WI38 (cell line): ENCODE measurements at regions not wholly inside any gene's neighbourhood (a gene's known extent, or its start where the extent isn't known, plus 50 kb on each side); places are given as distances from the start of the nearest gene placed in this dataset.

Experiments
- H3K4me3 ChIP-seq: 2 replicates; pipeline ENCODE4 v1.5.1; 2011; ENCODE audit warnings: low read depth, mild to moderate bottlenecking, control low read depth, low read length
- TF ChIP-seq, protein P1 (sequence below): IDR thresholded peaks from 2 replicates; pipeline ENCODE4 v1.5.1; 2012; ENCODE audit warnings: low read depth, mild to moderate bottlenecking, control low read depth, low read length

DNA sequence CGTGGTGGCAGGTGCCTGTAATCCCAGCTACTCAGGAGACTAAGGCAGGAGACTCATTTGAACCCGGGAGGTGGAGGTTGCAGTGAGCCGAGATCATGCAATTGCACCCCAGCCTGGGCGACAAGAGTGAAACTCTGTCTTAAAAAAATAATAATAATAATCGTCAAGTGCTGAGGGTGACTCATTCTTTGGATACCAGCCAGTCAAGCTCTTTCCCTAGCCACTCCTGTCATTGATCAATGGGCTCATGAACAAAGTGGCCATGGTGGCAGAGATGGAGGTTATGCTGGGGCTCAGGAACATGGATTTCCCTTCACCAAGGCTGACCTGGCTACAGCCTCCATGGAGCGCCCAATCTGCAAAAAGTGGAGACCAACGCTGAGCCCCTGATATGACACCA lies 94.5 kb upstream of the HAAO start:
- TF ChIP-seq, protein P1, sequence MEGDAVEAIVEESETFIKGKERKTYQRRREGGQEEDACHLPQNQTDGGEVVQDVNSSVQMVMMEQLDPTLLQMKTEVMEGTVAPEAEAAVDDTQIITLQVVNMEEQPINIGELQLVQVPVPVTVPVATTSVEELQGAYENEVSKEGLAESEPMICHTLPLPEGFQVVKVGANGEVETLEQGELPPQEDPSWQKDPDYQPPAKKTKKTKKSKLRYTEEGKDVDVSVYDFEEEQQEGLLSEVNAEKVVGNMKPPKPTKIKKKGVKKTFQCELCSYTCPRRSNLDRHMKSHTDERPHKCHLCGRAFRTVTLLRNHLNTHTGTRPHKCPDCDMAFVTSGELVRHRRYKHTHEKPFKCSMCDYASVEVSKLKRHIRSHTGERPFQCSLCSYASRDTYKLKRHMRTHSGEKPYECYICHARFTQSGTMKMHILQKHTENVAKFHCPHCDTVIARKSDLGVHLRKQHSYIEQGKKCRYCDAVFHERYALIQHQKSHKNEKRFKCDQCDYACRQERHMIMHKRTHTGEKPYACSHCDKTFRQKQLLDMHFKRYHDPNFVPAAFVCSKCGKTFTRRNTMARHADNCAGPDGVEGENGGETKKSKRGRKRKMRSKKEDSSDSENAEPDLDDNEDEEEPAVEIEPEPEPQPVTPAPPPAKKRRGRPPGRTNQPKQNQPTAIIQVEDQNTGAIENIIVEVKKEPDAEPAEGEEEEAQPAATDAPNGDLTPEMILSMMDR = no peak
- no peak overlapping the region for H3K4me3 ChIP-seq

DNA sequence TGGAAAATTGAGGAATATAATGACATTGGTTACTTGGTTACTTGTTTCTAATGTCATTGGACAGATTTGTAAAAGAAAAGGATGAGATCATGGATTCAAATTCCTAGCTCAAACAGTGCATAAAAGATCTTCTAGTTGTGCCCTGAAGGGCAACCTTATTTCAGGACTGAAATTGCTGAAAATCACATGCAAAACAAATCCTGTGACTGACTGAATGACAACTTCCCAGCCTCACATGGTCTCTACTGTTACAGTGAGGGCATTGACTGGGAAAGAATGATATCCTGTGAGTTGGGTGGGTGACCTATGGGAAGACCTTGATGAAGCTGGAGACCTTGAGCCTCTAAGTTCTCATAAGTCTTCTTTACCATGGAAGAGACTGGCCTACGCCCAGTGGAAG lies 90.4 kb upstream of the HAAO start:
- TF ChIP-seq, protein P1 = no peak
- H3K4me3 ChIP-seq = no peak overlapping the region

DNA sequence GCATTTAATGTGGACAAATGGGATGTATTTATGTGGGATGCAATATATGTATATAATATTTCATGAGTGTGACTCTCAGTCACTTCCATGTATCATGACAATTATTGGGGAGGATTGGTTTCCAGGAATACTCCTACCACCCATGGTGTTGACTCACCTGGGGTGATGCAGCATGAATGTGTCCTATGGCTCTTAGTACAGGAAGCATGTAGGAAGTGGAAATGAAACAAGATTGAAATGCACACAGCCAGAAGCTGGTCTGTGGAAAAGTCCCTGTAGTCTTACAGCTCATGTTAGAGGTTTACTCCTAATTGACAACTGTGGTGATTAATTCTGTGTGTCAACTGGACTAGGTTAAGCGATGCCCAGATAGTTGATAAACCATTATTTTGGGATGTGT lies 89.3 kb upstream of the HAAO start:
- H3K4me3 ChIP-seq = no peak overlapping the region
- TF ChIP-seq, protein P1 = no peak

DNA sequence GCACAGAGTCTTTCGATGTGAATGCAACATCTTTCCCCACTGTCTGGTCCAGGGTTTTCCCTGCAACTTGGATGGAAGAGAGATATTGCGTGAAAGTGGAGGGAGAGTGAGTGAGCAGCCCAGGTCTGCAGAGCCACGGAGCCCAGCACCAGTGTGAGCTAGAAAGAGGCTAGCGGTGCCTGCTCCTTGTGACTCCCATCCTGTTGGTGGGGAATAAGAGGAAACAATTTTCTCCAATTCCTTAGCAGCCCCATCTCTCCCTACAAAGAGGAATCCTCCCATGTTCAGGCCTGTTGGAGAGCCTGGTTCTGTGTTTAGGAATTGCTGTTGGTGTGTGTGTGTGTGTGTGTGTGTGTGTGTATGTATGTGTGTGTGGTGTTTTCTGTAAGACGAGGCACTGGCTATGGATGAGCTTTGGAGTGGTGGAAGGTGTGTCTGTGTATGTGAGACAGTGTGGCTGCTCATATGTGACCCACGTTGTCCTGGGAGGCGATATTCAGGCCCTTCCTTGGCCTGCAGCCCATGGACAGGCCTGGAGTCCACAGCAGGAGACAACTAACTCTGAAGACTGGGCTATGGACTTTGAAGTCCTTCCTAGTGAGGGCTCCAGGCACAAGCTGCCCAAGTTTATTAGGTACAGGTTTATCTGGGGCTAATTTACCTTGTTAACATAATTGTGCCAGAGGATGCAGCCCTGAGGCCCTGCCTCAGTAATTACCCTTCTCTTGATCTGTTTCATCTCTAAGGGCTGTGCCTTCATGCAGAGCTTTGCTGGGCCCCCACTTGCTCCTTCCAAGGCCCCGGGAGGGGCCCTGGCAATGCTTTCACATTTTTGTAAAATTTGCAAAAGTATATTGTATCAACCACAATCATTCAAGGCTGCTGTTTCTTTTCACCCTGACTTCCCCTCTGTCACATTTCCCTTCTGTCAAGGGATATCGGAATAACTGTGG lies 88.6 kb upstream of the HAAO start:
- TF ChIP-seq, protein P1 = no peak

GRCh38 chr2:42879913-42880737 lies 87.7 kb upstream of the HAAO start:
- TF ChIP-seq, protein P1 = no peak

More for the DNA sequence above, 88.6 kb upstream of the HAAO start:
- H3K4me3 ChIP-seq = no peak overlapping the region

DNA sequence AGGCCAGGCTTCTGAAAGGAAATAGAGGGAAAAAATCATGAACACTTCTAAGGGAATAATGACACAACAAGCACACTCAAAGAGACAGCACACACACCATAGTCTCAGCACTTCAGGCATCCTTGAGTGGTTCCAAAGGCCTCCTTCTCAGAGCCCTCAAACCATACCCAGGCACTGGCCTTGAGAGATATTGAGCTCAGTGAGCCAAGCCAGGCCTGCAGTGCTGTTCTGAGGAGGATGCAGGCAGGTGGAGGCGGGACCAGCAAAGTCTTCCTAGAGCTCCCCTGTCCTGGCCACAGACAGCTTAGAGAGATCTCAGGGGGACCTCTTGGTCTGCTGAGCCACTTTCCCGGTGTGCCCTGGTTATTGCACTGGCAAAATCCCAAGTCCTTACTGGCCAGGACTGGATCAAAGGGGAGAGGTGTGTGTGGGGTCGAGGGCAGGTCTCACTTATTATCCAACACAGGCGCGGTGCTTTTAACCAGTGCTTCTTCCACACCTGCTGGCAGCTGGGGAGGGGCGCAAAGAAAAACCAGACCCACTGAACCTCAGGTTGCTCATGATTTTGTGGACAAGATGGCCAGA lies 86.8 kb upstream of the HAAO start:
- no peak overlapping the region for H3K4me3 ChIP-seq
- TF ChIP-seq, protein P1 = no peak

More at GRCh38 chr2:42879913-42880737, 87.7 kb upstream of the HAAO start:
- H3K4me3 ChIP-seq = no peak overlapping the region

DNA sequence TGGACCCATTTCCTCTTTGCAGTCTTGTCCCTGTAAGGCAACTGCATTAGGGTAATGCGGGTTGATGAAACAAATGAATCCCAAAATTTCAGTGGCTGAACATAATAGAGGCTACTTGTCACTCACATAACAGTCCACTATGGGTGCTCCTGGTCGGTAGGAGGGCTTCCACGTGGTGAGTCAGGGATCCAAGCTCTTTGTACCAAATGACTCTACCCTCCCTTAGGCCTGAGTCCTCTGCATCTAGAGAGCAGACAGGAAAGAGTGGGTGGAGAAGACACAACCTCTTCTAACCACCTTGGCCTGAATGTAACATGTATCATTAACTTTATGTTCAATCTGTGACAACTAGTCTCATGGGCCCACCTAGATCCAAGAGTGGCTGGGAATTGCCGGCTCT lies 86.2 kb upstream of the HAAO start:
- TF ChIP-seq, protein P1 = no peak
- no peak overlapping the region for H3K4me3 ChIP-seq
